Thoracic aorta (tissue), 2 donors: ENCODE measurements at regions not wholly inside any gene's neighbourhood (a gene's known extent, or its start where the extent isn't known, plus 50 kb on each side); places are given as distances from the start of the nearest gene placed in this dataset.

Source experiments
- ATAC-seq: fragments of 150-250 bp; one replicate; pipeline ENCODE4 v1.8.0; 2017; ENCODE audit warnings: low read depth; ENCODE audit not compliant: insufficient number of reproducible peaks, low FRiP score
- DNase-seq: peaks from one replicate; pipeline ENCODE4 v3.0.0-alpha.2; 2020; ENCODE audit warnings: low spot score
- H3K27ac ChIP-seq, 2 donors: fragments of 200-600 bp; sonication (generic); 1 replicate in 1 of 2; 2 replicates in 1 of 2; pipeline ENCODE4 v1.5.1; 2016; ENCODE audit warnings: mild to moderate bottlenecking in 2 of 2, moderate library complexity in 2 of 2
- H3K27me3 ChIP-seq: fragments of 200-600 bp; sonication (generic); replicated peaks from 2 replicates; pipeline ENCODE4 v1.6.0; 2016; ENCODE audit warnings: mild to moderate bottlenecking; ENCODE audit not compliant: insufficient read depth
- H3K36me3 ChIP-seq: fragments of 200-600 bp; sonication (generic); one replicate; pipeline ENCODE4 v1.5.1; 2016
- H3K4me1 ChIP-seq, 2 donors: fragments of 200-600 bp; sonication (generic); 1 replicate in 1 of 2; 2 replicates in 1 of 2; pipeline versions ENCODE4 v1.5.1 to v1.6.0; 2016; ENCODE audit warnings: low read depth in 2 of 2, mild to moderate bottlenecking in 1 of 2; ENCODE audit not compliant: control insufficient read depth in 1 of 2
- H3K4me3 ChIP-seq: fragments of 200-600 bp; sonication (generic); 2 replicates; pipeline ENCODE4 v1.5.1; 2016; ENCODE audit warnings: mild to moderate bottlenecking
- H3K9me3 ChIP-seq: fragments of 200-600 bp; sonication (generic); 2 replicates; pipeline ENCODE4 v1.5.1; 2016
- CTCF ChIP-seq: fragments of 200-600 bp; sonication (generic); IDR thresholded peaks from one replicate; pipeline ENCODE4 v1.5.1; 2019; ENCODE audit warnings: antibody characterized with exemption

GRCh38 chr11:24384240-24384639 lies 112.6 kb upstream of the LUZP2 start:
- Histone ChIP-seq H3K27me3 (no peaks in the 10 kb centered on the region), H3K4me3 (no peak overlapping the region), H3K36me3 (no peaks in the 10 kb centered on the region), H3K27ac (no peak overlapping the region), H3K9me3 (no peaks in the 10 kb centered on the region), H3K4me1 (no peaks in the 10 kb centered on the region)
- DNase-seq (no peak), ATAC-seq (no peak)
- TF ChIP-seq CTCF, result no peak

DNA sequence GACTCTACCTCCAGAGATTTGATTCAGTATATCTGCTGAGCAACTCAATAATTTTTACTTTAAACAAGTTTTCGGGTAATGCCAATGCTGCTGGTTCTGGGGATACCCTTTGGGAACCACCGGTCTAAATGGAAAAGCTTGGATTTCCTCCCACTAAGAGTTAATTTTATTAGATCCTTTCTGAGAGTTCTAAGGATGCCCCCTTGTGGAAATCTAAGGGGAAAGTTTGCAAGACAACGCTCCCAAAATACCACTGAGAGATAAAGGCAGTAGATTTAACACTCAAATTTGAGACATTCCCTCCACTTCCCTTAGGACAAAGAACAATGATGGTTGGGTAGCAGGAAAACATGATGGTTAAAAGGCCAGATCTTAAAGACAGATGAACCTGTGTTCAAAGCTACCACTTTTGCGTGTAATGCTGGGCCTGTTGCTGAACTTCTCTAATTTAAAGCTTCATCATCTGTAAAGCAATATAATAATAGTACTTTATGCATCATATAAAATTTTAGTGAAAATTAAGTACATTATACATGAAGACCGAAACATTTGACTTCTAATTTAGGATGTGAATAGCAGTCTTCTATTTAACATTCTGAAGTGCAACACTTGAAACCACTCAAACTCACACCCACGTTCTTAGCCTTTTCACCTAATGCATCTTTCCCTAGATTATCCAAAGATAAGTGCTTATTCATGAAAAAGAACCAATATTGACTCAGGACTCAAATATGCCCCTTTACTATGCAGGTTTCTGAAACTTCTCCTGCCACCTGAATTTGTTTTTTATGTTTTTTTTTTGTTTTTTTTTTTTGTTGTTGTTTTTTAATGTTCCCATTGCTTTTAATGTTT lies 110.1 kb upstream of the LUZP2 start:
- TF ChIP-seq CTCF, result no peak
- no peaks in the 10 kb centered on the region for H3K27me3 ChIP-seq
- H3K9me3 ChIP-seq, result no peaks in the 10 kb centered on the region
- no peak for DNase-seq
- H3K4me1 ChIP-seq, result no peaks in the 10 kb centered on the region
- H3K4me3 ChIP-seq, result no peak overlapping the region
- no peak overlapping the region for H3K27ac ChIP-seq
- H3K36me3 ChIP-seq, result no peaks in the 10 kb centered on the region
- no peak for ATAC-seq

DNA sequence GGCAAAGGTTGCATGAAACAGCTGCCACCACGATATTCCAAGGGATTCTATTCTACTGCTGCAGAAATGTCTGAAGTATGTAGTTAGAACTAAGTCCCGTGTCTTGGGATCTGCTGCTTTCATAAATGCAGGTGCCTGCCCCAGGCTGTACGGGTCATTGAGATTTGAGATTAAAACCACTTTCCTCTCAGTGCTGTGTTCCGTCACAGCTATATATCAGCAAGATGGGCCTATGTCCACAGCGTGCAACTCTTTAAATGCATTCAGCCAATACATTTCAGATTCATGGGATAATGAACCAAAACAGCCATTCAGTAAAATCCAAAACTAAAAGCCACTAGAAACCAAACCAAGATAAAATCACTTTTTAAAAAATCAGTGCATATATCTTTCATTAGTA lies 107.3 kb upstream of the LUZP2 start:
- no peak overlapping the region for H3K27ac ChIP-seq
- no peaks in the 10 kb centered on the region for H3K4me1 ChIP-seq
- DNase-seq, result no peak
- ATAC-seq, result no peak
- H3K27me3 ChIP-seq, result no peaks in the 10 kb centered on the region
- H3K9me3 ChIP-seq, result no peaks in the 10 kb centered on the region
- no peak overlapping the region for H3K4me3 ChIP-seq
- no peak for TF ChIP-seq CTCF
- H3K36me3 ChIP-seq, result no peaks in the 10 kb centered on the region

DNA sequence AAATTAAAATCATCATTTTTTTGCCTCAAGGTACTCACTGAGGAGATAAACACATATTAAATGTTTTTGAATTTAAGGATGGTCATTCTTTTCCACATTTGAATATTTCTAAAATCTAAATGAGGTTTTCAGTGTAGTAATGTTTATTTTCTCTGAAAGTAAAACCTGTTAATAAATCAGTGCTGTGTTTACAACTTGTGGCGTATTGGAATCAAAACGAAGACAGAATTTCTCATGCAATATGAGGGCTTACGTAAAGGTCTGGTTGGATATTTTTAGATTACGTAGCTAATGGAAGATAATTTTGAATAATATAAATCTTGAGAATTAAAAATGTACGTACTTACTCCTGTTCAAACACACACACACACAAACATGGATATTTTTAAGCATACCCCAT lies 106.8 kb upstream of the LUZP2 start:
- Histone ChIP-seq H3K4me1 (no peaks in the 10 kb centered on the region), H3K9me3 (no peaks in the 10 kb centered on the region), H3K36me3 (no peaks in the 10 kb centered on the region), H3K27ac (no peak overlapping the region), H3K4me3 (no peak overlapping the region), H3K27me3 (no peaks in the 10 kb centered on the region)
- DNase-seq, result no peak
- no peak for ATAC-seq
- TF ChIP-seq CTCF, result no peak

- Histone ChIP-seq H3K9me3 (no peaks in the 10 kb centered on the region), H3K4me3 (no peak overlapping the region), H3K27ac (no peak overlapping the region), H3K27me3 (no peaks in the 10 kb centered on the region), H3K36me3 (no peaks in the 10 kb centered on the region), H3K4me1 (no peaks in the 10 kb centered on the region)
- DNase-seq (no peak), ATAC-seq (no peak)
- no peak for TF ChIP-seq CTCF
Measured at GRCh38 chr11:24390762-24391161, 106.1 kb upstream of the LUZP2 start.
